Body of pancreas (tissue), 4 donors: ENCODE measurements at regions not wholly inside any gene's neighbourhood (a gene's known extent, or its start where the extent isn't known, plus 50 kb on each side); places are given as distances from the start of the nearest gene placed in this dataset.

Experiments used
- ATAC-seq: fragments of 150-250 bp; one replicate; pipeline ENCODE4 v1.9.1; 2016
- DNase-seq, 4 donors: peaks; one replicate each; pipeline ENCODE4 v3.0.0-alpha.2; 2019
- H3K27ac ChIP-seq, 4 donors: fragments of 200-600 bp; sonication (generic); 1 replicate in 3 of 4; 2 replicates in 1 of 4; pipeline versions ENCODE4 v1.5.1 to v1.6.1; 2016 to 2019; ENCODE audit warnings: mild to moderate bottlenecking in 1 of 4, mixed read lengths in 1 of 4, moderate library complexity in 1 of 4
- H3K27me3 ChIP-seq, 2 donors: fragments of 200-600 bp; sonication (generic); one replicate each; pipeline ENCODE4 v1.6.0; 2016; ENCODE audit warnings: mild to moderate bottlenecking in 1 of 2
- H3K36me3 ChIP-seq, 2 donors: fragments of 200-600 bp; sonication (generic); replicated peaks in 1 of 2; 2 replicates each; pipeline ENCODE4 v1.5.1; 2016; ENCODE audit warnings: low read depth in 2 of 2; ENCODE audit not compliant: insufficient read depth in 1 of 2
- H3K4me1 ChIP-seq: fragments of 200-600 bp; sonication (generic); one replicate; pipeline ENCODE4 v1.6.0; 2016
- H3K4me3 ChIP-seq, 2 donors: fragments of 200-600 bp; sonication (generic); 1 replicate in 1 of 2; 2 replicates in 1 of 2; pipeline ENCODE4 v1.5.1; 2016 to 2019
- H3K9me3 ChIP-seq, 3 donors: fragments of 200-600 bp; sonication (generic); 1 replicate in 2 of 3; 2 replicates in 1 of 3; pipeline ENCODE4 v1.5.1; 2016
- POLR2A ChIP-seq, 3 donors: fragments of 450-650 bp; IDR thresholded peaks; one replicate each; pipeline ENCODE4 v1.6.1; 2016; ENCODE audit warnings: antibody characterized with exemption in 3 of 3, mild to moderate bottlenecking in 2 of 3
- WGBS, 2 donors: methylation state at CpG; one replicate each; pipeline ENCODE4 v1.1.5; 2017; 5-methylcytosine and 5-hydroxymethylcytosine counted together
- intact Hi-C: fragments of 100-400 bp; cut with DNase I; formaldehyde crosslinking; loops from one replicate; pipeline ENCODE4 v1.15.1; 2023
- TF ChIP-seq, protein P1 (sequence below), 7 experiments: fragments of 450-650 bp in 4 of 7; fragments of 200-600 bp in 3 of 7; sonication (generic) in 3 of 7; IDR thresholded peaks; one replicate each; pipeline ENCODE4 v1.5.1; 2016 to 2019; ENCODE audit warnings: antibody characterized with exemption in 7 of 7

GRCh38 chr9:16191691-16192402 lies 639.0 kb downstream of the CCDC171 start:
- no peak overlapping the region for H3K4me3 ChIP-seq
- H3K27ac ChIP-seq: no peak overlapping the region
- H3K27me3 ChIP-seq: no peaks in the 10 kb centered on the region
- no peaks in the 10 kb centered on the region for H3K36me3 ChIP-seq
- H3K9me3 ChIP-seq: no peaks in the 10 kb centered on the region
- 2% methylated on average over 12 to 14 of the region's 14 CpGs for WGBS, 2 donors
- intact Hi-C loops: no loop called here
- no peaks in the 10 kb centered on the region for H3K4me1 ChIP-seq
- DNase-seq (peak; percentile 53 to 69 (median 58)), ATAC-seq (peak; percentile 68)
- TF ChIP-seq POLR2A (IDR thresholded peaks at IDR 0.05): no peak
- TF ChIP-seq, protein P1, sequence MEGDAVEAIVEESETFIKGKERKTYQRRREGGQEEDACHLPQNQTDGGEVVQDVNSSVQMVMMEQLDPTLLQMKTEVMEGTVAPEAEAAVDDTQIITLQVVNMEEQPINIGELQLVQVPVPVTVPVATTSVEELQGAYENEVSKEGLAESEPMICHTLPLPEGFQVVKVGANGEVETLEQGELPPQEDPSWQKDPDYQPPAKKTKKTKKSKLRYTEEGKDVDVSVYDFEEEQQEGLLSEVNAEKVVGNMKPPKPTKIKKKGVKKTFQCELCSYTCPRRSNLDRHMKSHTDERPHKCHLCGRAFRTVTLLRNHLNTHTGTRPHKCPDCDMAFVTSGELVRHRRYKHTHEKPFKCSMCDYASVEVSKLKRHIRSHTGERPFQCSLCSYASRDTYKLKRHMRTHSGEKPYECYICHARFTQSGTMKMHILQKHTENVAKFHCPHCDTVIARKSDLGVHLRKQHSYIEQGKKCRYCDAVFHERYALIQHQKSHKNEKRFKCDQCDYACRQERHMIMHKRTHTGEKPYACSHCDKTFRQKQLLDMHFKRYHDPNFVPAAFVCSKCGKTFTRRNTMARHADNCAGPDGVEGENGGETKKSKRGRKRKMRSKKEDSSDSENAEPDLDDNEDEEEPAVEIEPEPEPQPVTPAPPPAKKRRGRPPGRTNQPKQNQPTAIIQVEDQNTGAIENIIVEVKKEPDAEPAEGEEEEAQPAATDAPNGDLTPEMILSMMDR (IDR thresholded peaks at IDR 0.05): peak; percentile 43 to 57 (median 52)

- WGBS, 2 donors: 28 to 33% methylated on average over 6 of the region's 6 CpGs
Observed at GRCh38 chr9:16192403-16193017, 639.7 kb downstream of the CCDC171 start.

GRCh38 chr9:16193066-16193465 lies 640.2 kb downstream of the CCDC171 start:
- ATAC-seq (no peak), DNase-seq (no peak)
- Histone ChIP-seq H3K4me3 (no peak overlapping the region), H3K36me3 (no peaks in the 10 kb centered on the region), H3K27ac (no peak overlapping the region), H3K9me3 (no peaks in the 10 kb centered on the region), H3K27me3 (no peaks in the 10 kb centered on the region), H3K4me1 (no peaks in the 10 kb centered on the region)
- intact Hi-C loops: no loop called here
- 70 to 76% methylated on average over 3 of the region's 3 CpGs for WGBS, 2 donors
- TF ChIP-seq, protein P1 (IDR thresholded peaks at IDR 0.05): no peak
- TF ChIP-seq POLR2A (IDR thresholded peaks at IDR 0.05): no peak

More at GRCh38 chr9:16192403-16193017, 639.7 kb downstream of the CCDC171 start:
- TF ChIP-seq, protein P1 (IDR thresholded peaks at IDR 0.05): no peak
- TF ChIP-seq POLR2A (IDR thresholded peaks at IDR 0.05): no peak
- no peak for ATAC-seq
- Histone ChIP-seq H3K27me3 (no peaks in the 10 kb centered on the region), H3K4me1 (no peaks in the 10 kb centered on the region), H3K27ac (no peak overlapping the region), H3K9me3 (no peaks in the 10 kb centered on the region), H3K36me3 (no peaks in the 10 kb centered on the region), H3K4me3 (no peak overlapping the region)
- DNase-seq: no peak
- intact Hi-C loops: no loop called here

DNA sequence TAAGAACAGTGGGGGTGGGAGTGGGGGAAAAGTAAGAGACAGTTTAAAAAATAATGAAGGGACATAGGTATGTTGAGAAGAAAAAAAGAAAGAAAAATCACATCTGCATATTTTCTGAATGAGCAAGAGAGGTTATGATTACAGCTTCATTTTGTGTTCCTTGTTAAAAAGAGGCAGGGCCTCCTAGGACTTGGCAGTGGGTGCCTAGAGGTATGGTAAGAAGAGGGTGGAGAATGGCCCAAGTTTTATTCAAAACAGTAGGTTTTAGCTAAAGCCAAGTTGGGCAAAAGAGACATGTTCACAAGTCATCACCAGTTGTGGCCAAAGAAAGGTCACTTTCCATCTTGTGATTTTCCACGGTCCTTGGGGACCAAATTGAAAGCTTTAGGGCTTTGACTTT lies 643.4 kb downstream of the CCDC171 start:
- intact Hi-C loops: no loop called here
- no peaks in the 10 kb centered on the region for H3K27me3 ChIP-seq
- ATAC-seq (no peak), DNase-seq (no peak)
- H3K9me3 ChIP-seq: no peaks in the 10 kb centered on the region
- TF ChIP-seq POLR2A (IDR thresholded peaks at IDR 0.05): no peak
- TF ChIP-seq, protein P1 (IDR thresholded peaks at IDR 0.05): no peak
- 63 to 67% methylated on average over 1 of the region's 1 CpG for WGBS, 2 donors
- H3K27ac ChIP-seq: no peak overlapping the region
- H3K36me3 ChIP-seq: no peaks in the 10 kb centered on the region
- no peak overlapping the region for H3K4me3 ChIP-seq
- H3K4me1 ChIP-seq: no peaks in the 10 kb centered on the region
